CD4-positive, alpha-beta T cell (primary cell): ENCODE measurements at regions not wholly inside any gene's neighbourhood (a gene's known extent, or its start where the extent isn't known, plus 50 kb on each side); places are given as distances from the start of the nearest gene placed in this dataset.

Experiments
- ATAC-seq: fragments of 200-7000 bp; cut with Tn5 transposase; one replicate; pipeline ENCODE4 v1.10.0; 2022; ENCODE audit warnings: mild to moderate bottlenecking; ENCODE audit not compliant: poor library complexity
- CTCF ChIA-PET: fragments of 350-600 bp; sonication (Branson Sonifier 250); formaldehyde crosslinking; loops from one replicate; lab custom pipeline; 2021; ENCODE audit warnings: antibody characterized with exemption, inconsistent platforms; lab: Charles Lee
- POLR2A ChIA-PET: fragments of 350-600 bp; sonication (Branson Sonifier 250); formaldehyde crosslinking; loops from one replicate; lab custom pipeline; 2021; ENCODE audit warnings: antibody characterized with exemption, inconsistent platforms; lab: Charles Lee
- DNase-seq, 14 experiments: peaks; one replicate each; pipeline ENCODE4 v3.0.0-alpha.2; 2013 to 2020; ENCODE audit warnings: mixed read lengths in 2 of 14
- H3K27ac ChIP-seq, 2 donors: one replicate each; pipeline versions ENCODE4 v1.5.1 to v1.7.0; 2013; ENCODE audit warnings: low read length in 2 of 2, low read depth in 1 of 2, mild to moderate bottlenecking in 1 of 2
- H3K27me3 ChIP-seq, 2 experiments: 1 replicate in 1 of 2; 2 replicates in 1 of 2; pipeline versions ENCODE4 v1.6.1 to v1.7.0; 2013; ENCODE audit warnings: low read length in 2 of 2, control low read depth in 1 of 2, mild to moderate bottlenecking in 1 of 2, moderate library complexity in 1 of 2; ENCODE audit not compliant: insufficient read depth in 2 of 2, control insufficient read depth in 1 of 2
- H3K36me3 ChIP-seq: one replicate; pipeline ENCODE4 v1.6.1; 2013; ENCODE audit warnings: low read length, control low read depth; ENCODE audit not compliant: insufficient read depth
- H3K4me1 ChIP-seq: one replicate; pipeline ENCODE4 v1.6.1; 2013; ENCODE audit warnings: low read length, control low read depth; ENCODE audit not compliant: insufficient read depth
- H3K4me3 ChIP-seq: one replicate; pipeline ENCODE4 v1.5.1; 2013; ENCODE audit warnings: mild to moderate bottlenecking, low read length, moderate library complexity
- H3K9me3 ChIP-seq, 2 experiments: 1 replicate in 1 of 2; 2 replicates in 1 of 2; pipeline versions ENCODE4 v1.6.1 to v1.7.0; 2013; ENCODE audit warnings: low read length in 2 of 2, mild to moderate bottlenecking in 2 of 2, control low read depth in 1 of 2, moderate library complexity in 1 of 2; ENCODE audit not compliant: control insufficient read depth in 1 of 2, insufficient read depth in 1 of 2
- H3K27ac Mint-ChIP-seq: one replicate; pipeline ENCODE4 v1.8.0; 2020; ENCODE audit warnings: mixed read lengths
- H3K27me3 Mint-ChIP-seq: one replicate; pipeline ENCODE4 v1.8.0; 2021; ENCODE audit warnings: mixed read lengths
- H3K36me3 Mint-ChIP-seq: one replicate; pipeline ENCODE4 v1.8.0; 2021; ENCODE audit warnings: low read depth, mixed read lengths
- H3K4me1 Mint-ChIP-seq: one replicate; pipeline ENCODE4 v1.8.0; 2021; ENCODE audit warnings: low read depth, mixed read lengths
- H3K4me3 Mint-ChIP-seq: one replicate; pipeline ENCODE4 v1.8.0; 2020; ENCODE audit warnings: mild to moderate bottlenecking, mixed read lengths
- H3K9me3 Mint-ChIP-seq: one replicate; pipeline ENCODE4 v1.8.0; 2020; ENCODE audit warnings: mixed read lengths
- intact Hi-C, 2 experiments: fragments of 100-400 bp; cut with DNase I in 1 of 2; cut with micrococcal nuclease in 1 of 2; formaldehyde crosslinking; loops; one replicate each; pipeline versions ENCODE4 v1.15.1 to v1.9.0; 2023 to 2025; cut with DNase I, micrococcal nuclease
- TF ChIP-seq, protein P1 (sequence below): fragments of 200-600 bp; IDR thresholded peaks from one replicate; pipeline ENCODE4 v1.8.0; 2022; ENCODE audit warnings: antibody characterized with exemption, mild to moderate bottlenecking

DNA sequence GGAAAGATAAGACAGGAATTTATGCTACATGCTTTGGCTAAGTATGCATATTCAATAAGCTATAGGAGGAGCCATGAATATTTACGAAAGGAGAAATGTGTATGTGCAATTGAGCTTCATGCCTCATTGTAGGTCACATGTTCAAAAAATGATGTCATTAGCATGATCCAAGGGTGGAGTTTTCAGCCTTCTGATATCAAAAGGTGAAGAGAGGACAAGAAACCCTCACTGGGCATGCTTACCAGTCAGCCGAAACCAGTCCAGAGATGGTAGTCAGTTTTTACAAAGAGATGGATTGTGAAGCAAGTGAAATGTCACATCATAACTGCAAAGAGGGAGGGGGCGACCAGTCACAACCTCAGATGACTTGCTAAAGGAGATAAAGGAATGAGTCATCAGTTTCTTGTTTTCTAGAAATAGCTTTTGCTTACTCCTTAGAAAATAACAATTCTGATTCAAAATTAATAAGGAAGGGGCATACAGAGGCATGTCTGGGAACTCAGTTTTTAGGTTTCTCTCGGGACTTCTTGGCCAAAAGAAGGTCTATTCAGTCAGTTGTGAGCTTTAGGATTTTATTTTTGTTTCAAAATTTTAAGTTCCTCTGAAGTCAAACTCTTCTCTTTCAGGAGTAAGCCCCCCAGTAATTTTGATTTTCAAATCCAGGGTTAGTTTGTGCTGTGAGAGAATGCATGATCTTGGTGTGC is 1067.8 kb upstream of the EDIL3 start:
- Mint-ChIP-seq H3K4me1 (no peaks in the 10 kb centered on the region), H3K27ac (no peak overlapping the region), H3K4me3 (no peak overlapping the region), H3K9me3 (peaks cover 12% of the 10 kb centered on the region), H3K27me3 (no peaks in the 10 kb centered on the region), H3K36me3 (no peaks in the 10 kb centered on the region)
- H3K9me3 ChIP-seq = no peaks in the 10 kb centered on the region
- DNase-seq (no peak), ATAC-seq (no peak)
- no peak overlapping the region for H3K4me3 ChIP-seq
- ChIA-PET CTCF (no interaction called here), POLR2A (no interaction called here)
- intact Hi-C loops = no loop called here
- no peaks in the 10 kb centered on the region for H3K27me3 ChIP-seq
- no peaks in the 10 kb centered on the region for H3K36me3 ChIP-seq
- no peak overlapping the region for H3K27ac ChIP-seq
- TF ChIP-seq, protein P1, sequence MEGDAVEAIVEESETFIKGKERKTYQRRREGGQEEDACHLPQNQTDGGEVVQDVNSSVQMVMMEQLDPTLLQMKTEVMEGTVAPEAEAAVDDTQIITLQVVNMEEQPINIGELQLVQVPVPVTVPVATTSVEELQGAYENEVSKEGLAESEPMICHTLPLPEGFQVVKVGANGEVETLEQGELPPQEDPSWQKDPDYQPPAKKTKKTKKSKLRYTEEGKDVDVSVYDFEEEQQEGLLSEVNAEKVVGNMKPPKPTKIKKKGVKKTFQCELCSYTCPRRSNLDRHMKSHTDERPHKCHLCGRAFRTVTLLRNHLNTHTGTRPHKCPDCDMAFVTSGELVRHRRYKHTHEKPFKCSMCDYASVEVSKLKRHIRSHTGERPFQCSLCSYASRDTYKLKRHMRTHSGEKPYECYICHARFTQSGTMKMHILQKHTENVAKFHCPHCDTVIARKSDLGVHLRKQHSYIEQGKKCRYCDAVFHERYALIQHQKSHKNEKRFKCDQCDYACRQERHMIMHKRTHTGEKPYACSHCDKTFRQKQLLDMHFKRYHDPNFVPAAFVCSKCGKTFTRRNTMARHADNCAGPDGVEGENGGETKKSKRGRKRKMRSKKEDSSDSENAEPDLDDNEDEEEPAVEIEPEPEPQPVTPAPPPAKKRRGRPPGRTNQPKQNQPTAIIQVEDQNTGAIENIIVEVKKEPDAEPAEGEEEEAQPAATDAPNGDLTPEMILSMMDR = no peak
- H3K4me1 ChIP-seq = no peaks in the 10 kb centered on the region

DNA sequence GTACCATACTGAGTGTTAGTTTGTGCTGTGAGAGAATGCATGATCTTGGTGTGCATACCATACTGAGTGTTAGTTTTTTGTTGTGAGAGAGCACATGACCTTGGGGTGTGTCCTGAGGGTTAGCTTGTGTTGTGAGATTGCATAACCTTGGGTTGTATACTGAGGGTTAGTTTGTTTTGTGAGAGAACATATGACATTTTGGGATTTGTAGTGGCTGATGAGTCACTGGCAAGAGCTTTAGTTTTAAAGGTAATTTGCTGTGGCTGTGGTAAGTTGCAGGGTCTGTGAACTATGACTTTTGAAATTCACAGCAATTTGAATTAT is 1068.3 kb upstream of the EDIL3 start:
- DNase-seq (no peak), ATAC-seq (no peak)
- Mint-ChIP-seq H3K4me1 (no peaks in the 10 kb centered on the region), H3K9me3 (peaks cover 12% of the 10 kb centered on the region), H3K27me3 (no peaks in the 10 kb centered on the region), H3K4me3 (no peak overlapping the region), H3K27ac (no peak overlapping the region), H3K36me3 (no peaks in the 10 kb centered on the region)
- CTCF ChIA-PET = no interaction called here
- Histone ChIP-seq H3K4me3 (no peak overlapping the region), H3K27ac (no peak overlapping the region), H3K4me1 (no peaks in the 10 kb centered on the region), H3K27me3 (no peaks in the 10 kb centered on the region), H3K9me3 (peaks cover 0 to under 1% of the 10 kb centered on the region in 2 experiments), H3K36me3 (no peaks in the 10 kb centered on the region)
- intact Hi-C loops = no loop called here
- POLR2A ChIA-PET = no interaction called here
- TF ChIP-seq, protein P1 = no peak

DNA sequence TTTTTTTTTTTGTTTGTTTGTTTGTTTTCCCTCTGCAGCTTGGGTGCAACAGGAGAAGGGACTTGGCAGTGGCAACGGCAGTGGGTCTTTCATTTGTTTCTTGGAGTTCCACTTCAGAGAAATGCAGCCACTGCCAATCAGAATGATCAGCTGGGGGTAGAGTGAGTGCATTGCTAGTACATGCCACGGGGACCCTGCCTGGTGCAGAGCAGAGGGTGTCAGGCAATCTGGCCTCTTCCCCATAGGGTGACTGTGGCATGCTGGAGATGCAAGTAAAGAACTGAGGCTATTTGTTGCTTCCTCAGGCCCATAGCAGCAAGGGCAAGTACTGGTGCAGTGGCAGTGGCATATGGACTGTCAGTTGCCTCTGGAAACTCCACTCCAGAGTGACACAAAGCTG is 1073.6 kb upstream of the EDIL3 start:
- Mint-ChIP-seq H3K27me3 (no peaks in the 10 kb centered on the region), H3K27ac (no peak overlapping the region), H3K4me3 (no peak overlapping the region), H3K36me3 (no peaks in the 10 kb centered on the region), H3K9me3 (peaks cover 7% of the 10 kb centered on the region), H3K4me1 (no peaks in the 10 kb centered on the region)
- ATAC-seq (no peak), DNase-seq (no peak)
- ChIA-PET POLR2A (no interaction called here), CTCF (interaction anchor here (0.7 kb wide), 1 partner anchor 153 kb away, joined by 3 read pairs; no protein-coding TSS in a partner anchor)
- Histone ChIP-seq H3K27me3 (no peaks in the 10 kb centered on the region), H3K4me3 (no peak overlapping the region), H3K9me3 (peaks cover 0 to 19% of the 10 kb centered on the region in 2 experiments), H3K36me3 (no peaks in the 10 kb centered on the region), H3K27ac (no peak overlapping the region), H3K4me1 (no peaks in the 10 kb centered on the region)
- intact Hi-C loops = no loop called here
- TF ChIP-seq, protein P1 = no peak
